ENCODE measurements at regions not wholly inside any gene's neighbourhood (a gene's known extent, or its start where the extent isn't known, plus 50 kb on each side); places are given as distances from the start of the nearest gene placed in this dataset.
"Not testable (repeated sequence)": the region's sequence is repeated elsewhere in the genome, so short reads cannot be mapped to it uniquely, and the experiment has no call there.

DNA sequence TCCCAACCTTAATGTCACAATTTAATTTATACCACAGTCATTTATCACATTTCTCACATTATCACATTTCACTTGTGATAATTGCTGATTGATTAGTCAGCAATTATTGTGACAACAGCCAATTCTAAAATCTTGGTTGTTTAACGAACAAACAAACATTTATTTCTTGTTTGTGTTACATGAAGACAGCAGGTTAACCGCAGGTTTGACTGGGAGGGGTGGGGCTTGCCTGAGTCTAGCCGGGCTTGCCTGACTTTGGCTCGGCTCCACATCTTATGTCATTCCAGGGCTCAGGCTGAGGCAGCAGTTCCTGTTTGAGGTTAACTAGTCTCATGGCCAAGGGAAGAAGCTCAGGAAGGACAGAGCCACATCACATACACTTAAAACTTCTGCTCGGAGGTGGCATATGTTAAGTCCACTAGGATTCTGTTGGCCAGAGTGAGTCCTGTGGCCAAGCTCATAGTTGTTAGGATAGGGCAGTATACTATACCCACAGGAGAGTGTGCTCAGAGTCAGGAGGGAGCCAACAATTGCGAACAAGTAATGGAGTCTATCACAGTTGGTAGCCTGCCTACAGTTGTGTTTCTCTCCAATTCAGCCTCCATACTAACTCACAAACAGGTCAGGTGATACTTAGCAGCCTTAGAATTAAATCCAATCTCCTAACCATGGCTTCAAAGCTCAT, 90.0 kb upstream of the IFNGR1 start:
- DNase-seq (ENCODE audit: low spot score), result peak; percentile 8

DNA sequence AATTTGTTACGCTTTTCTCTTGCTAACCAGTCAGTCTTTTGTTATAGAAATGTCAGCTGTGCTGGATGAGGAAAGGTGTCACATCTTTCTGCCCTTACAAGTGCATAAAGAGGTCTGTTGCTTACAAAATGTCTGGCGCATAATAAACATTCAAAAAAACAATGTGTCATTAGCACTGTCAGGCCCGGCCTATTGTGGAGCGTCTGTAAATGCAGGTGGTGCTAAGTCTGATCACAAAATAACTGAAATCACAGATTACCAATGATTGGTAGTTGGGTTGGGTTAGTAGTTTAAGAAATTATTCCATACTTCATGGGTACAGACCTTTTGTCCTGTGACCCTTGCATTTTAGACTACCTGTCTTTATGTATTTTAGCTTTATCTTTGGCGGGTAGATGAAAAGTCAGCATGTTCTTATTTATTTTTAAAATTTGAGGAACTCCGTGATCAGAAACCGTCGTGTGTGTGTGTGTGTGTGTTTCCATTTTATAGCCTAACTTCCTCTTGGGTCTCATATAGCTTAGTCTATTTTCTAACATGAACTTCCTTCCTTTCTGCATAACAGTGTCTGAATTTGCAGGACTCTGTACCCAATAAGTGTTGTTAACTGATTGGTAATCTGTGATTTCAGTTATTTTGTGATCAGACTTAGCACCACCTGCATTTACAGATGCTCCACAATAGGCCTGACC, 88.1 kb upstream of the IFNGR1 start:
- DNase-seq (ENCODE audit: low spot score), result no peak

DNA sequence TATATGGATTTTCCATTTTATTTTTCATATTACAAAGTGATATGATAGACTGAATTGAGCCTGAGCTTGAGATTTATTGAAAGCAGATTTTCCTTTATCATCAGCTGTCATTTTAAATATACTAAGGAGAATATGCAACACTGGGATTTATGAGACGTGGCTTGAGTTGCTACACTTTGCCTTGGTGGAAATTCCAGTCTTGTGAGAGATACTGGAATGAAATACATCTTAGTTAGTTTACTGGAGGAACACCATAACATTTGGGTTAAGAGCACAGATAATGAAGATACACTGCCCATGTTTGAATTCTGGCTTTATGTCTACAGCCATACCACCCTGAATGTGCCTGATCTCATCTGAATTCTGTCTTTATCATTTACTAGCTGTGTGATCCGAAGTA, 86.5 kb upstream of the IFNGR1 start:
- DNase-seq (ENCODE audit: low spot score), result no peak

DNA sequence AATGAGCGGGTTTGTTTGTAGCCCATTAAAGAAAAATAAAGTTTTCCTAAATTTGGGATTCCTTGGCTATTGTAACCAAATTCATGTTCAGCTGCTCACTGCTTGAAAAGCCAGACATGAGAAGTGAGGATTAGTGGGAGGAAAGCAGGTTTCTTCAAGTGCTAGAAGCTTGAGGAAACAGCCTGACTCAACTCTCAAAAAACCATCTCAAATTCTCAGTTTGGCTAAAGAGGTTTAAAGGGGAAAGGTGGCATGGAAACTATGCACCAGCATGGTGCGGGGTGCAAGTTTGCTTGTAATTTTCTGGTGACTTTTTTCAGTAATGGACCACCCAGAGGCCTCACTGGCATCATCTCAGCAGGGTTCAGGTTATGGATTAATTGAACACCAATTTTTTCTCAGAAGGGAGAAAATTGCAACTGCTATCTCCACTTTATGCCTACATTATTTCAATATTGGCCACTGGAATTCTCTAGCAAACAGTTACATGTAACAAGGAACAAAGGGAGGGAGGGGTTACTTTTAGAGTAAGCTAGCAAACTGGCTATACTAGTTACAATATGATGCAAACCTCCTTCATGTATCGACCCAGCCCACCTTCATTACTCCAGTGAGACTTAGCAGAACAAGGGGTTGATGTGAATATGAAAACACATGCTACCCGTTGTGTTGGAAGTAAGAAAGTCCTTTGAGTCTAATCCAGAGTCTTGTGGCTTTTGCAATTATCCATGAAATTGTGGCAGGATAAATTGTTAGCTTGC, 85.0 kb upstream of the IFNGR1 start:
- no peak for DNase-seq (ENCODE audit: low spot score)

DNA sequence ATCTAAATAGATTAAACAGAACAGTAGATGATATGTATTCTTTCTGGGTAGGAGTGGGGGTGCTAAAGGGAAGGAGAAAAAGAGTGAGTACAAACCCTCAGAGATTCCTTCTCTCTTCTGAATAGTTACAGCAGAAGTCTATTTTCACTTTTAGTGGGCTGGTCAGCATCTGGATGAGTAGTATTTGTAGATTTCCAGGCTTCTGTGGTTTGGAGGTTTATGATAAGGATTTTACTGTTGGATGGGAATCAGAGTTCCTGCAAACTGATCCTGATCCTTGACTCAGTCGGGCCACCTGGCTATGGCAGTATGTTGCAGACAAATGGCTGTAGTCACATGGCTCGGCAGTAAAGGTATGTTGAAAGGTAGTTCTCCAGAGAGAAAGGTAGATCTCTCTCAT, 84.3 kb upstream of the IFNGR1 start:
- no peak for DNase-seq (ENCODE audit: low spot score)

DNA sequence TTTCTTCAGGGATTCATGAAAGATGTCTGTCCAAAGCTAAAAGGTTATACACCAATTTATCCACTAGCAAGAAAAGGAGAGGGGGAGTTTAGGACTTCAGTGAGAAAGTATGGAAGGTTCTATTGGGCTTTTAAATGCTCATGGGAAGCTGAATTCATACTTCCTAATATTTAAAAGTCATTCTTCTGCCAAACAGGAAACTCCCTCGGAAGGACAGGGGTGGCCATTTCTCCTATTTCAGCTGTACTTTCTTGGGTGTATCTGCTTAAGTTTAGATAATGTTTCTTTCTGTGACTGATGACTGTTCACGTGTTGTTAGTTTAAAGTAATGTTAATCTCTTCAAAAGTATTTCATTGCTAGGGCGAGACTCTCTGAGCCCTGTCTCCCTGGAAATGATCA, 80.5 kb upstream of the IFNGR1 start:
- no peak for DNase-seq (ENCODE audit: low spot score)

DNA sequence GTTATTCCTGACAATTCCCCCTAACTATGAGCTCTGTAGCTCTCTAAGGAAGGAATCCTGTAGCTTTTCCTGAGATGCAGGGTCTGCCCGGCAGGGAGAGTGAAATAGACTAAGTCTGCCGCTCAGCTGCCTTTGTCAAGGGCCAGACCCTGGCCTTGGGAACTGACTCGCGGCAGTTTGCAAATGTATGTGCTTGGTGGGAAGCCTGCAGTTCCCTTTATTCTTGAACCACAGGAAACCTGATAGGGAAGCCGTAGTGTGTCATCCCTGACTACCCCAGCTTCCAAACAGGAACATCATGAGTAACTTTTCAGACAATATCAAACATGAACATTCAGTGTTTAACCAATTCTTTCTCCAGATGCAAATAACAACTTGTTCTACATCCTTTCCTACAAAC, 78.7 kb upstream of the IFNGR1 start:
- DNase-seq (ENCODE audit: low spot score), result no peak

DNA sequence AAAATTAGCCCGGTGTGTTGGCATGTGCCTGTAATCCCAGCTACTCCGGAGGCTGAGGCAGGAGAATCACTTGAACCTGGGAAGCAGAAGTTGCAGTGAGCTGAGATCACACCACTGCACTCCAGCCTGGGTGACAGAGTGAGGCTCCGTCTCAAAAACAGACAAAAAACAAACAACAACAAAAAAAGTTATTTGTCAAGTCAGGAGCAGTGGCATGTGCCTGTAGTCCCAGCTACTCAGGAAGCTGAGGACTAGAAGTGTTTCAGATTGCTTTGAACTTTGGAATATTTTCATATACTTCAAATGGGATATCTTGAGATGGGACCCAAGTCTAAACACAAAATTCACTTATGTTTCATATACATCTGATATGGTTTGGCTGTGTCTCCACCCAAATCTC, 73.1 kb upstream of the IFNGR1 start:
- not testable (repeated sequence) for DNase-seq (ENCODE audit: low spot score)

DNA sequence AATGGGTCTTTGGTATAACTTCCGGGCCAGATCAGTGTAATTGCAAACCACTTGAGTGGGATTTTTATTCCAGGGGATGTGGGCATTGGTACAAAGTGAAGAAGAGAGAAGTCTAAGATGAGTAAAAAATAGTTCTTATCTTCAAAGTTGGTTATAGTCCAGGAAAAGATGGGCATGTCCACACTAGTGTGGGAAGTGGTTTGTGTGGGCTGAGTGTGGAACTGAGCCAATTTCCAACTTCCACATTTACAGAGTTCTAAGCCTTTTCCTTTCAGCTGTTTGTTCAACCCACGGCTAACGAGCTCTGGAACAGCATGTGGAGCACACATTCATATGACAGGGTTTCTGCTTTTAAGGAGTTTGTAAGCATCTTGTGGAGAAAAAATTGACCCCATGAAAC, 72.3 kb upstream of the IFNGR1 start:
- DNase-seq (ENCODE audit: low spot score), result no peak

DNA sequence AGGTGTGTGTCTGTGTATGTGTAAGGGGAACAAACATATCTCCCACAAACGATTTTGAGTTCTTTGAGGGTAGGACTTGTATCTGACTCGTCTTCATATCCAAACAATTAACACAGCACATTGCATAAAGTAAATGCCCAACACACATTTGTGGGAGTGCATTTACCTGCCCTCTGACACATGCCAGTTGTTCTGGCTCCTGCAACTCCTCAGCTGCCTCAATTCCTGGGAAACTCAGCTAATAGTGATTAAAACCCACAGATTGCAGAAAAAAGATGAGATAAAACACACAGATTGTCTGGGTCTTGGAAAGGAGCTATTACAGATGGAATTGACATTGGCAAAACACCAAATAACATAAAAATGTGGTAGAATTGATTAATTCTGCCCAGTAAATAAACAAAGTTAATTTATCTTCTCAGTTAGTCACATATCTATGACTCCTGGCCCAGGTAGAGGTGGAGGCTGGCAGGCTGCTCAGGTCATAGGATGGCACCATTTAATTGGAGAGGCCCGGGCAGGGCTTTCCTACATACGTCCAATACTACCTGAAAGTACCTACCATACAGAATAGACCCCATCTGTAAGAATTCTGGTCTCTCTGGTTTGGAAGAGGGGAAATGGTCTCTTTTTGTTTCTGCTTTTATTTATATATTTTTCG, 71.5 kb upstream of the IFNGR1 start:
- DNase-seq (ENCODE audit: low spot score), result no peak

DNA sequence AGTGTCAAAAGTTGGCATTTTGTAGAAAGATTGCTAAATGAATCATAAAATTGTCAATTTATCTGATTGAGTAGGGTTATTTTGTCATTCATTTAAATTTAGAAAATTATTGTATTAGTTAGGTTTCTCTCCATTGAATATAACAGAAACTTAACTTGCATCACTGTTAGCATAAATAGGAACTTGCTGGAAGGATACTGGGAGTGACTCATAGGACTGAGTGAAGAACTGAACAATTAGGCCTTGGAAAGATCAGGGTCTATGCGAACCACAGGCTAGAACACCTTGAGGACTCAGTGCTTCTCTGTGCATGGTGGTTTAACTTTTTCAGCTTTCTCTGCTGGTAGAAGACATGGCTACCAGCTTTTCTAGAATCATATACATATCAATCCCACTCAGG, 67.7 kb upstream of the IFNGR1 start:
- DNase-seq (ENCODE audit: low spot score), result no peak

DNA sequence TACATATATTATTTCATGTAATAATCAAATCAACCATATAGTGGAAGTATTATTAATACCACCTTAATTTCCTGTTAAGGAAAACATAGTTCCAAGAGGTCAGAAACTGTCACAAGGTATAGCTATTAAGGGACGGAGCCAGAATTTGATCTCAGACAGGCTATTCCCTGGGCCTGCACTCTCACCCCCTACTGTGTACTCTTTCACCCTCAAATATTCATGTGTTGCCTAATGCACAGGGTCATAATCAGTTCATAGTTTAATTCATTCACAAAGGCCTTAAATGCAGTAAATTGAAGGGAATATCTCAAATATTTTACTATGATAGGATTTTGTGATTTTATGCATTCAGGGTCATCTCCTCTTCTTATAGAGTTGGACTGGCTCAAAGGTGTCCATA, 67.2 kb upstream of the IFNGR1 start:
- no peak for DNase-seq (ENCODE audit: low spot score)

DNA sequence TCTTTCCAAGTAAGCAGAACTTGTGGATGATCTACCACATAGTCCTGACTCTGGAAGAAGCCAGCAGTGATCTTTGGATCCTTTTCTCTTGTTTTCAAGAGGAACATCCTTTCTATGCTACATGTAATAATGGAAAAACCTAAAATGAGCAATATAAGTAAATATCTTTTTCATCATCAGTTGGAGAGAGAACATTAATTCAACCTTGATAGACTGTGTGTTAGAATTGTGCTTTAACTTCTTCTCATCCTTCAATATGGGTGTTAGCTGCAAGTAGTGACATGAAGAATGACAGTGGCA, 65.6 kb upstream of the IFNGR1 start:
- DNase-seq (ENCODE audit: low spot score), result no peak

DNA sequence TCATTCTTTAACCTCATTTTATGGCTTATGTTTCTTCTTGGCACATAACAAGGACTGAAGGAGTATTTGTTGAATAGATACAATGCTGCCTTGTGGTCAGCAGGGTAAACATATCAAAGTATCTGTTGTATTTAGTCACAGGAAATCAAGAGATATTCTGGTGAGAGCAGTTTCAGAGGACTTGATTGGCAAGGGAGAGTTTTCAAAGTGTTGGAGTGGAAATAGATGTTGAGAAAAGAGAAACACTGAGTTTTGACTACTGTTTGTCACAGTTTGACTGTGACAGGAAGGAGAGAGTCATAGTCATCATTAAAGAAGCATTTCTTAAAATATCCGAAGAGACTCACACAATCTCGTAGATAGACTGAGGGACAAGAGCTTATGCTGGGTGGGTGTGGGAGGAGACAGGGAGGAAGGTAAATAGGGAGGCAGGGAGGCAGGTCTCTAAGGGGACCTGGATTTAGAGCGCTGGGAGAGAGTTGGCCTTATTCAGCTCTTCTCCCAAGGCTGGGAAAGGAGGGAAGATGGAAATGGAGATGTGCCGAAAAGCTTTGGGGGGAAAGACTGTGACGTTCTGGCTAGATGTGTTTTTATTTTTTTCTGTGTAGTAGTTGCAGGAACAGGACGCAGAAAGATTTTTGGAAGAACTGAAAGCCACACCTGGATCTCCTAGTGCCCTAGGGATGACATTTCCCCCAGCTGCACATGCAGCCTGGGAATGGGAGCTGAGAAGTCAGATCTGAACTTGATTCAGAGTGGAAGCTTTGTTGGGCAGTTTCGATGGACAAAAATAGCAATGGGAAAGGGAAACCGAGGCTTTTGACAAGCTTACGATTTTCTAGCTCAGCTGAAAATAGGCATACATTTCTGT, 65.0 kb upstream of the IFNGR1 start:
- no peak for DNase-seq (ENCODE audit: low spot score)

DNA sequence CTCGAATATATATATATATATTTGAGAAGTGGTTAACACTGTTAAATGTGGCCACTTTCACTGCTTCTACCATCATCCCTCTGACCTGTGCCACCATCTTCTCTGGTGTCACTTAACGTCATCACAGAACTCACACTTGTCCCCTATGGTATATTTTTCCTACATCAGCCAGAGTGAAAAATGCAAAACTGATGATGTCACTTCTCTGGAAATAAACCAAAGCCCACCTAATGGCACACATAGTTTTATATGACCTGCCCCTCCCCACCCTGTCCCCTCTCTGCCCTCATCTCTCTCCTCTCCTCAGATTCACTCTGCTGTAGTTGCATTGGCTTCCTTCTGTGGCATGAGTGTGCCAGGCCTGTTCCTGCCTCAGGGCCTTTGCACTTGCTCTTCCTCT, 63.9 kb upstream of the IFNGR1 start:
- DNase-seq (ENCODE audit: low spot score), result no peak

DNA sequence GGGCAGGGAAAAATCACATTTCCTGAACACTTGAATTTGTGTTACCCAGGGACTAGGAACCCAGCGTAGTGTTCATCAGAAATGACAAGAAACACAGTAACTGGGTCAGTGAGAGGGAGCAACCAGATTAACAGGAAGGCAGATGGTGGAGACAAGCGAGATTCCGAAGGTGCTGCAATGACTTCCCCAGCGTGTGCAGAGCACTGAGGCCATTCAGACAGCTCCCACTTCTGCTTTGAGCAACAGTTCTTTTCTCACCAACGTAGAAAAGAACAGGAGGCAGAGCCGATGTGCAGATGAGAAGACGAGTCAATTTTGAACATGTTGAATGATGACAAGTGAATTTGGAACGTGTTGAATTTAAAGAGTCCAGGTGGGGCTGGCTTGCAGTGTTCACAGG, 63.1 kb upstream of the IFNGR1 start:
- DNase-seq (ENCODE audit: low spot score), result no peak

DNA sequence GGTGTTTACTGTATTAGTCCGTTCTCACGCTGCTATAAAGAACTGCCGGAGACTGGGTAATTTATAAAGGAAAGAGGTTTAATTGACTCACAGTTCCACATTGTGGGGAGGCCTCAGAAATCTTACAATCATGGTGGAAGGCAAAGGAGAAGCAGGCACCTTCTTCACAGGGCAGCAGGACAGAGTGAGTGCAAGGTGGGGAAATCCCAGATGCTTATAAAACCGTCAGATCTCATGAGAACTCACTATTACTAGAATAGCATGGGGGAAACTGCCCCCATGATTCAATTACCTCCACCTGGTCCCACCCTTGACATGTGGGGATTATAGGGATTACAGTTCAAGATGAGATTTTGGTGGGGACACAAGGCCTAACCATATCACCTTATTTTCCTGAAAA, 60.1 kb upstream of the IFNGR1 start:
- DNase-seq (ENCODE audit: low spot score), result not testable (repeated sequence)

DNA sequence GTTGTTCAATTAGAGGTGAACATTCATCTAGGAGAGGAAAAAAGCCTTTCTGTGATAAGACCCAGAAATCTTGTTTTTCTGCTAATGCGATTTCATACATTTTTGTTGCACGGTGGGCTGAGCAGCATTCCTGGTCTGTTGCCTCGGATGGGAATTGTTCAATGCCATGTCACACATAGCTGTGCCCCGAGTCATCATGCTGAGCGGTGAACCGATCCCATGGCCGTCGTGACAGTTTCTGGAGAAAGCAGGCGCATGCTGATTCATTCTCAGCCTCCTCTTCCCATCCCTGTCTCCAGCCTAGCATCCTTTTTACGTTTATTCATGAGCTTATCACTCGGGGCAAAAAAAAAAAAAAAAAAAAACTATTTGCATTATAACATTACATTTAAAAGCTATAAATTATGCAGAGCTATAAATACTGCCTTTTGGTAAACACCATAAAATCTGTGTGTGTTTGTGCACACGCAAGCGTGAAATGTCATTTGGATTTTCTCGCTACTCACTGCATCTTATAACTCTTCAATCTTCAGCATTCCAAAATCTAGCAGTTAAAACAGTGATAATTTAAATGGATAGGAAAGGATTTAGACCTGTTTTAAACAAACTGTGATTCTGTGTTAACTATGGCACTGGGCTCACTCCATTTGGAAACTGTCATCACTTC, 58.9 kb upstream of the IFNGR1 start:
- DNase-seq (ENCODE audit: low spot score), result no peak

DNA sequence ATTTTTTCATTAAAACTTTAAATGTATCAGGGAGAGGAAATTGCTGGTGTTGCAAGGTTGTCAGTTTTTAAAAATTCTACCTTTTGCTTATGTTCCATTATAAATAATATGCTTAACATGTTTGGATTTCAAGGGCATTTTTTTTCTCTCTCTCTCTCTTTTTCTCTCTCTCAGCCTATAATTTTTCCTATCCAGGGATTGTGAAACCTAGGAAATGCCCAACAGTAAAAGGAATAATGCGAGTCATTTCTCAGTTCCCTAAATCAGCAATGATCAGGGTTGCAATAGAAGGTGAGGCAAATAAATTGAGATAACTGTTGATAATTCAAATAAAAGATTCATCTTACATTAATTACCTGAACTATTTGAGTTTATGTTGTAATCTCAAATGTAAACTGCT, 53.2 kb upstream of the IFNGR1 start:
- no peak for DNase-seq (ENCODE audit: low spot score)

DNA sequence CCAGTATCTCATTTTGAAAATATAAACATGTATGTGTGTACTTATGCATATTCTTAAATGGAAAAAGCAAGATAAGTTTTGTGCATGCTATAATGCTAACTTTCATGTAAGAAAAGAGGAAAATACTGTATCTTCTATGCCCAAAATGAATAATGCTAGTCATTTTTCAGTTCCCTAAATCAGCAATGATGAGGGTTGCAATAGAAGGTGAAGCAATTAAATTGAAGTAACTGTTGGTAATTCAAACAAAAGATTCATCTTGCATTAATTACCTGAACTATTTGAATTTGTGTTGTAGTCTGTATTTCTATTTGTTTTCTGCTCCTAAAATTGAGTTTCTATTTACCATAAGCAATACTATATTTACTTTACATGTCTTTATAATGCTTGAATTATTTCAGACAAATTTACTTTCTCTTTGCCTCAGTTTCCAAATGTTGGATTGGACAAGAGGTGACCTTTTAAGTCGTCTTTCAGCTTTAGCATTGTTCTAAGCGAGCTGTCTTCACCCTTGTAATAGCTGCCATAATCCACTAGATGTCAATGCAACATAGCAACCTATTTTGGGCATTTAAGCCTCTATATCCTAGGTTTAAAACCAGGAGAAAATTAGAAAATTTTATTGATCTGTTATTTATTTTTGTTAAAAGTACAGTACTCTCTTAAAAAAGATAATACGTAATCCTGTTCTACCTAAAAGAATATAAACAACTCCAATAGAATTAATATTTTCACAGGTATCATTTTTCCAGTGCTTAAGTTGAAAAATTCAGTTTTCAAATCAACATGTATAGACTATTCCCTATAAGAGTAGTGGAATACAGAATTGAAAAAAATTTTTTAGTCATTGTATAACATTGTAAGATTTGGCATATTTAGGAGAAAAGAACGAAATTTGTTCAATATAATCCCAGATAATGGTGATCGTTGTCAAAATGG, 52.3 kb upstream of the IFNGR1 start:
- peak; percentile 3 for DNase-seq (ENCODE audit: low spot score)

All from hematopoietic multipotent progenitor cell treated with erythropoietin and hydrocortisone succinate and interleukin-3 and kit ligand, for 15 days (in vitro differentiated cells).